Heart left ventricle (tissue), 16 donors: ENCODE measurements at regions not wholly inside any gene's neighbourhood (a gene's known extent, or its start where the extent isn't known, plus 50 kb on each side); places are given as distances from the start of the nearest gene placed in this dataset.

Source experiments
- ATAC-seq, 4 donors: fragments of 200-7000 bp; cut with Tn5 transposase; one replicate each; pipeline ENCODE4 v1.9.1; 2020 to 2022; ENCODE audit warnings: moderate library complexity in 4 of 4, mild to moderate bottlenecking in 3 of 4, moderate number of reproducible peaks in 1 of 4
- DNase-seq, 5 donors: peaks; one replicate each; pipeline ENCODE4 v3.0.0-alpha.2; 2020
- H3K27ac ChIP-seq, 12 donors: fragments of 200-600 bp; sonication (generic) in 4 of 12; one replicate each; pipeline versions ENCODE4 v1.5.0 to v1.8.0; 2016 to 2022; ENCODE audit warnings: mild to moderate bottlenecking in 2 of 12
- H3K27me3 ChIP-seq, 9 donors: fragments of 200-600 bp; sonication (generic) in 2 of 9; one replicate each; pipeline versions ENCODE4 v1.5.1 to v1.8.0; 2016 to 2022; ENCODE audit warnings: mild to moderate bottlenecking in 3 of 9
- H3K36me3 ChIP-seq, 9 donors: fragments of 200-600 bp; sonication (generic) in 2 of 9; one replicate each; pipeline versions ENCODE4 v1.5.0 to v1.8.0; 2018 to 2022; ENCODE audit warnings: mild to moderate bottlenecking in 2 of 9
- H3K4me1 ChIP-seq, 12 donors: fragments of 200-600 bp; sonication (generic) in 4 of 12; one replicate each; pipeline versions ENCODE4 v1.5.0 to v1.8.0; 2016 to 2022; ENCODE audit warnings: mild to moderate bottlenecking in 3 of 12
- H3K4me3 ChIP-seq, 12 donors: fragments of 200-600 bp; sonication (generic) in 4 of 12; one replicate each; pipeline versions ENCODE4 v1.5.0 to v1.8.0; 2017 to 2022; ENCODE audit warnings: mild to moderate bottlenecking in 9 of 12, moderate library complexity in 4 of 12
- H3K9me3 ChIP-seq, 12 donors: fragments of 200-600 bp; sonication (generic) in 4 of 12; one replicate each; pipeline versions ENCODE4 v1.5.0 to v1.8.0; 2016 to 2022; ENCODE audit warnings: mild to moderate bottlenecking in 1 of 12
- POLR2A ChIP-seq, 2 donors: fragments of 450-650 bp; IDR thresholded peaks; one replicate each; pipeline ENCODE4 v1.6.1; 2017; ENCODE audit warnings: antibody characterized with exemption in 2 of 2, mild to moderate bottlenecking in 2 of 2, moderate library complexity in 2 of 2
- WGBS, 4 donors: extraction: QIAGEN DNeasy Blood & Tissue Kit in 2 of 4; methylation state at CpG; one replicate each; pipeline versions ENCODE4 v1.1.5 to v1.1.7; 2013 to 2018; 5-methylcytosine and 5-hydroxymethylcytosine counted together
- intact Hi-C, 10 donors: fragments of 100-400 bp; cut with DNase I; formaldehyde crosslinking; loops; one replicate each; pipeline versions ENCODE4 v1.11.1 to v1.14.2; 2022
- TF ChIP-seq, protein P1 (sequence below), 12 donors: fragments of 200-600 bp; sonication (generic) in 4 of 12; IDR thresholded peaks; one replicate each; pipeline versions ENCODE4 v1.5.0 to v1.8.0; 2018 to 2022; ENCODE audit warnings: antibody characterized with exemption in 12 of 12, mild to moderate bottlenecking in 5 of 12
- donor health status: ischemic (EF 13 %, LVEDD 7.1; RV severe dilation, severe dysfunction).
- donor health status: healthy with polysubstance abuse.
- donor health status: DM: no; HTN: yes; CAD: no.
- donor health status: DM: no; HTN: no; CAD: no.
- donor health status: ischemic (EF 25% LVEDD 6.9; RV normal size, moderate dysfunction).
- donor health status: ischemic (EF 25% LVEDD 5.7; RV mildly dilated, moderate dysfunction).
- donor health status: healthy.
- donor health status: DM: yes; HTN: yes; CAD: no.
- donor health status: ischemic (EF 35%, LVEDD 5.7; RV mildly dilated, moderate dysfunction).
- donor health status: nonischemic (EF 11% LVEDD 7.7; RV severe dilation, severe dysfunction).
- donor health status: DM: yes; HTN: yes; CAD: no.
- donor health status: PGD.
- donor health status: ischemic (EF 29% LVEDD 5.4; RV normal size, mild dysfunction).
- donor health status: nonischemic (EF 23%, LVEDD 6.1; RV moderate dilation, normal function).

DNA sequence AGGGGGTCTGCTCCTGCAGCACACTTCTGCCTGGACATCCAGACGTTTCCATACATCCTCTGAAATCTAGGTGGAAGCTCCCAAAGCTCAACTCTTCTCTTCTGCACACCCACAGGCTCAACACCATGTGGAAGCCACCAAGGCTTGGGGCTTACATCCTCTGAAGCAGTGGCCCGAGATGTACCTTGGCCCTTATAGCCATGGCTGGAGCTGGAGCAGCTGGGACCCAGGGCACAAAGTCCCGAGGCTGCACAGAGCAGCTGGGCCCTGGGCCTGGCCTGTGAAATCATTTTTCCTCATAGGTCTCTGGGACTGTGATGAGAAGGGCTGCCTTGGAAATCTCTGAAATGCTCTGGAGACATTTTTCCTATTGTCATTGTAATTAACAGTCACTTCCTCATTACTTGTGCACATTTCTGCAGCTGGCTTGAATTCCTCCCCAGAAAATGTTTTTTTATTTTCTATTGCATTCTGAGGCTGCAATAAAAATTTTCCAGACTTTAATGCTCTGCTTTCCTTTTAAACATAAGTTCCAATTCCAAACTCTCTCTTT, 645.6 kb downstream of the RWDD3 start:
- ATAC-seq, result no peak
- no peaks in the 10 kb centered on the region for H3K27me3 ChIP-seq
- H3K4me1 ChIP-seq, result no peaks in the 10 kb centered on the region
- intact Hi-C loops, result no loop called here
- no peaks in the 10 kb centered on the region for H3K9me3 ChIP-seq
- TF ChIP-seq, protein P1, sequence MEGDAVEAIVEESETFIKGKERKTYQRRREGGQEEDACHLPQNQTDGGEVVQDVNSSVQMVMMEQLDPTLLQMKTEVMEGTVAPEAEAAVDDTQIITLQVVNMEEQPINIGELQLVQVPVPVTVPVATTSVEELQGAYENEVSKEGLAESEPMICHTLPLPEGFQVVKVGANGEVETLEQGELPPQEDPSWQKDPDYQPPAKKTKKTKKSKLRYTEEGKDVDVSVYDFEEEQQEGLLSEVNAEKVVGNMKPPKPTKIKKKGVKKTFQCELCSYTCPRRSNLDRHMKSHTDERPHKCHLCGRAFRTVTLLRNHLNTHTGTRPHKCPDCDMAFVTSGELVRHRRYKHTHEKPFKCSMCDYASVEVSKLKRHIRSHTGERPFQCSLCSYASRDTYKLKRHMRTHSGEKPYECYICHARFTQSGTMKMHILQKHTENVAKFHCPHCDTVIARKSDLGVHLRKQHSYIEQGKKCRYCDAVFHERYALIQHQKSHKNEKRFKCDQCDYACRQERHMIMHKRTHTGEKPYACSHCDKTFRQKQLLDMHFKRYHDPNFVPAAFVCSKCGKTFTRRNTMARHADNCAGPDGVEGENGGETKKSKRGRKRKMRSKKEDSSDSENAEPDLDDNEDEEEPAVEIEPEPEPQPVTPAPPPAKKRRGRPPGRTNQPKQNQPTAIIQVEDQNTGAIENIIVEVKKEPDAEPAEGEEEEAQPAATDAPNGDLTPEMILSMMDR (IDR thresholded peaks at IDR 0.05), result no peak
- no peak for TF ChIP-seq POLR2A (IDR thresholded peaks at IDR 0.05)
- no peak overlapping the region for H3K27ac ChIP-seq
- no peaks in the 10 kb centered on the region for H3K36me3 ChIP-seq
- 47 to 69% (median 60%) methylated on average over 3 of the region's 3 CpGs for WGBS, 4 donors
- H3K4me3 ChIP-seq, result no peak overlapping the region
- no peak for DNase-seq

DNA sequence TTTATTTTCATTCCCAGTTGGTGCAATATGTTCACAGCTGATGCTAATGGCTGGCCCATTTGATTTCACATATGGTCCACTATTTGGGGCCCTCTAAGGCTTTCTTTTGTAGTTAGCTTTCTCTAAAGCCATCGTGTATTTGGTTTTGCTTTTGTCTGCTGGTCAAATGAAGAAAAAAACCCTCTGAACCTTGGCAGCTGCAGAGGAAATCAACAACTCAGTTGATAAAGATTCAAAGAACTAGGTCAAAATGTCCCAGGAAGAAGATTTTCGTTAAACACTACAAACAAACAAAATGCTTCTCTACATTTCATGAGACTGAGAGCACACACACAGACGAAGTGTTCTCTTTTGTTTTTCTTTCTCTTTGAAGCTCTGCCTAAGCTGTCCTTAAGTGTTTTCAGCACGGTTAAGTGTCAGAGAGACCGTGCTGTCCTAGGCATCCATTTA, 655.0 kb downstream of the RWDD3 start:
- DNase-seq (no peak), ATAC-seq (peak in 2 of 4 donors; percentile 41 to 58)
- H3K9me3 ChIP-seq, result peaks cover 0 to 5% (median 0%) of the 10 kb centered on the region in 12 donors
- no peaks in the 10 kb centered on the region for H3K36me3 ChIP-seq
- no peak for TF ChIP-seq POLR2A (IDR thresholded peaks at IDR 0.05)
- TF ChIP-seq, protein P1 (IDR thresholded peaks at IDR 0.05), result no peak
- H3K4me1 ChIP-seq, result peaks cover 0 to 8% (median 0%) of the 10 kb centered on the region in 12 donors
- H3K27ac ChIP-seq, result peak overlapping the region in 1 of 12 donors; percentile 9
- no peaks in the 10 kb centered on the region for H3K27me3 ChIP-seq
- peak overlapping the region in 4 of 12 donors; percentile 10 to 38 (median 22) for H3K4me3 ChIP-seq
- 7 to 12% (median 8%) methylated on average over 5 of the region's 5 CpGs for WGBS, 4 donors
- intact Hi-C loops, result no loop called here

DNA sequence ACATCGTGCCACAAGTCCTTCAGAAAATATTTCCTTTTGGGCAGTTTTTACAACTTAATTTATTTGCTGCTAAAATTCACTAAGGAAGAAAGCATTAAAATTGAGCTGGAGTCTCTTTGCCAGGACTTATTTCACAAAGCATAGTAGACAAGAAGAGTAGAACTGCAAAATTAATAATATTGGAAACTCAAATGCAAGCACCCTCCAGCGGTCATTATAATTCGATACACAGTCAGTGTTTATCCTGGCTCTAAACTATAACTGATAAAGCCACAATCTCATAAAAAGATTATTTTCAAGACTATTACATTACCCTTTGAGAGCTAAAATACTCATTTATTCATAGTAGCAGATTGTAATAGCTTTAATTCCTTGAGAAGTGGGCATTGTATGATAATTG, 655.4 kb downstream of the RWDD3 start:
- peak overlapping the region in 4 of 12 donors; percentile 10 to 38 (median 22) for H3K4me3 ChIP-seq
- 28 to 41% (median 35%) methylated on average over 3 of the region's 3 CpGs for WGBS, 4 donors
- peak overlapping the region in 2 of 12 donors; percentile 9 to 41 for H3K27ac ChIP-seq

DNA sequence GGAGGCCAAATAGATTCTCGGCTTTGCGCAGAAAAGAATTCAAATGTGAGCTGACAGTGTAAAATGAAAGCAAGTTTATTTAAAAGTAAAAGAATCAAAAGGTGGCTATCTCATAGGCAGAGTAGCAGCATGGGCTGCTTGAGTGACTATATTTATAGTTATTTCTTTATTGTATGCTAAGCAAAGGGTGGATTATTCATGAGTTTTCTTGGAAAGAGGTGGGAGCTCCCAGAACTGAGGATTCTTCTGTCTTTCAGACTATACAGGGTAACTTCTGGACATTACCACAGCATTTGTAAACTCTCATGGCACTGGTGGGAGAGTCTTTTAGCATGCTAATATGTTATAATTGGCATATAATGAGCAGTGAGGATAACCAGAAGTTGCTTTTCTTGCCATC, 659.9 kb downstream of the RWDD3 start:
- Histone ChIP-seq H3K36me3 (no peaks in the 10 kb centered on the region), H3K9me3 (peaks cover 0 to 16% (median 0%) of the 10 kb centered on the region in 12 donors), H3K27me3 (no peaks in the 10 kb centered on the region), H3K4me3 (no peak overlapping the region), H3K27ac (no peak overlapping the region), H3K4me1 (peaks cover 0 to 4% (median 0%) of the 10 kb centered on the region in 12 donors)
- ATAC-seq (no peak), DNase-seq (no peak)
- 91 to 100% (median 95%) methylated on average over 2 of the region's 2 CpGs for WGBS, 4 donors
- TF ChIP-seq POLR2A (IDR thresholded peaks at IDR 0.05), result no peak
- TF ChIP-seq, protein P1 (IDR thresholded peaks at IDR 0.05), result no peak
- intact Hi-C loops, result no loop called here

More for the DNA sequence above, 655.4 kb downstream of the RWDD3 start:
- TF ChIP-seq, protein P1 (IDR thresholded peaks at IDR 0.05), result no peak
- no peak for TF ChIP-seq POLR2A (IDR thresholded peaks at IDR 0.05)
- intact Hi-C loops, result no loop called here
- H3K4me1 ChIP-seq, result peaks cover 0 to 8% (median 0%) of the 10 kb centered on the region in 12 donors
- H3K27me3 ChIP-seq, result no peaks in the 10 kb centered on the region
- peaks cover 0 to 5% (median 0%) of the 10 kb centered on the region in 12 donors for H3K9me3 ChIP-seq
- peak in 1 of 4 donors; percentile 20 for ATAC-seq
- H3K36me3 ChIP-seq, result no peaks in the 10 kb centered on the region
- DNase-seq, result no peak
